H1 (cell line): ENCODE measurements at regions not wholly inside any gene's neighbourhood (a gene's known extent, or its start where the extent isn't known, plus 50 kb on each side); places are given as distances from the start of the nearest gene placed in this dataset.

Source experiments
- CTCF ChIA-PET: fragments of 300-600 bp; sonication (Branson Sonifier 250); formaldehyde crosslinking; loops from one replicate; lab custom pipeline; 2021; ENCODE audit not compliant: partially characterized antibody; lab: Charles Lee
- POLR2A ChIA-PET: fragments of 300-600 bp; sonication (Branson Sonifier 250); formaldehyde crosslinking; loops from one replicate; lab custom pipeline; 2021; ENCODE audit warnings: inconsistent platforms; ENCODE audit not compliant: partially characterized antibody; lab: Charles Lee
- DNase-seq, 2 experiments: peaks; one replicate each; pipeline versions ENCODE4 v3.0.0 to v3.0.0-alpha.2; 2010 to 2022; ENCODE audit warnings: low spot score in 2 of 2, low read depth in 1 of 2, mixed read lengths in 1 of 2
- FAIRE-seq: peaks from 2 replicates; lab custom pipeline; 2011; peaks lifted over from hg19 to GRCh38; lab: Jason Lieb, UNC
- H2AFZ ChIP-seq: 2 replicates; pipeline ENCODE4 v1.8.1; 2012; ENCODE audit warnings: low read length, inconsistent platforms
- H2AK5ac ChIP-seq: 2 replicates; pipeline ENCODE4 v1.6.1; 2013; ENCODE audit warnings: low read depth, low read length
- H2BK120ac ChIP-seq: replicated peaks from 2 replicates; pipeline ENCODE3; 2013; ENCODE audit warnings: low read depth, low read length, inconsistent platforms
- H2BK12ac ChIP-seq: 2 replicates; pipeline ENCODE4 v1.6.1; 2013; ENCODE audit warnings: low read depth, low read length
- H2BK15ac ChIP-seq: 2 replicates; pipeline ENCODE4 v1.6.1; 2013; ENCODE audit warnings: low read length
- H2BK20ac ChIP-seq: 2 replicates; pipeline ENCODE4 v1.6.1; 2013; ENCODE audit warnings: low read length
- H2BK5ac ChIP-seq: 2 replicates; pipeline ENCODE4 v1.6.1; 2013; ENCODE audit warnings: low read depth, low read length
- H3K14ac ChIP-seq: 2 replicates; pipeline ENCODE4 v1.6.1; 2013; ENCODE audit warnings: inconsistent platforms; ENCODE audit not compliant: insufficient read length
- H3K18ac ChIP-seq: 2 replicates; pipeline ENCODE4 v1.6.1; 2013; ENCODE audit warnings: low read length; ENCODE audit errors: extremely low read depth
- H3K23ac ChIP-seq: 2 replicates; pipeline ENCODE4 v1.6.1; 2013; ENCODE audit warnings: inconsistent platforms; ENCODE audit not compliant: insufficient read length
- H3K23me2 ChIP-seq: 2 replicates; pipeline ENCODE4 v1.6.1; 2013; ENCODE audit warnings: low read depth, low read length
- H3K27ac ChIP-seq: 2 replicates; pipeline ENCODE4 v1.6.1; 2011; ENCODE audit warnings: low read depth, low read length, inconsistent platforms
- H3K27me3 ChIP-seq, 4 experiments: replicated peaks in 1 of 4; 1 replicate in 1 of 4; 2 replicates in 3 of 4; pipeline versions ENCODE4 v1.6.1 to v1.8.1; 2011 to 2013; ENCODE audit warnings: low read length in 3 of 4, mild to moderate bottlenecking in 3 of 4, inconsistent platforms in 2 of 4, mixed read lengths in 2 of 4, moderate library complexity in 1 of 4; ENCODE audit not compliant: control insufficient read depth in 3 of 4, insufficient read depth in 3 of 4; ENCODE audit errors: extremely low read depth in 1 of 4
- H3K36me3 ChIP-seq, 4 experiments: 2 replicates each; pipeline versions ENCODE4 v1.6.1 to v1.8.1; 2011 to 2013; ENCODE audit warnings: mild to moderate bottlenecking in 4 of 4, low read length in 3 of 4, moderate library complexity in 2 of 4, control low read depth in 1 of 4, inconsistent platforms in 1 of 4; ENCODE audit not compliant: insufficient read depth in 4 of 4, control insufficient read depth in 2 of 4
- H3K4ac ChIP-seq: replicated peaks from 2 replicates; pipeline ENCODE3; 2013; ENCODE audit warnings: low read length, low read depth, mixed read lengths, inconsistent platforms; ENCODE audit not compliant: insufficient read length
- H3K4me1 ChIP-seq, 4 experiments: replicated peaks in 1 of 4; 1 replicate in 1 of 4; 2 replicates in 3 of 4; pipeline versions ENCODE4 v1.6.1 to v1.8.1; 2011 to 2013; ENCODE audit warnings: low read length in 3 of 4, inconsistent platforms in 2 of 4, mixed read lengths in 1 of 4; ENCODE audit not compliant: insufficient read depth in 4 of 4, control insufficient read depth in 3 of 4
- H3K4me2 ChIP-seq, 2 experiments: 2 replicates each; pipeline versions ENCODE4 v1.6.1 to v1.8.1; 2011 to 2013; ENCODE audit warnings: low read depth in 2 of 2, low read length in 2 of 2, control low read depth in 1 of 2, inconsistent platforms in 1 of 2, mild to moderate bottlenecking in 1 of 2; ENCODE audit not compliant: insufficient read depth in 1 of 2
- H3K4me3 ChIP-seq, 4 experiments: fragments of 200-600, 300-600 bp in 1 of 4; sonication (generic), shearing (Covaris generic), sonication (Bioruptor Twin) in 1 of 4; 2 replicates each; pipeline versions ENCODE4 v1.5.1 to v1.8.1; 2011 to 2016; ENCODE audit warnings: low read length in 4 of 4, low read depth in 3 of 4, control low read depth in 2 of 4, inconsistent platforms in 2 of 4, mild to moderate bottlenecking in 2 of 4, mixed read lengths in 1 of 4, moderate library complexity in 1 of 4; ENCODE audit not compliant: insufficient read depth in 2 of 4; ENCODE audit errors: extremely low read depth in 1 of 4
- H3K56ac ChIP-seq: replicated peaks from 2 replicates; pipeline ENCODE3; 2013; ENCODE audit warnings: low read depth, mild to moderate bottlenecking, mixed read lengths, low read length, inconsistent platforms; ENCODE audit not compliant: insufficient read length
- H3K79me1 ChIP-seq: 2 replicates; pipeline ENCODE4 v1.6.1; 2013; ENCODE audit warnings: low read depth, low read length, control low read depth
- H3K79me2 ChIP-seq, 2 experiments: 2 replicates each; pipeline versions ENCODE4 v1.6.1 to v1.8.1; 2012 to 2013; ENCODE audit warnings: low read length in 2 of 2, mild to moderate bottlenecking in 2 of 2, inconsistent platforms in 1 of 2; ENCODE audit not compliant: insufficient read depth in 2 of 2, control insufficient read depth in 1 of 2
- H3K9ac ChIP-seq, 4 experiments: replicated peaks in 1 of 4; 1 replicate in 1 of 4; 2 replicates in 3 of 4; pipeline versions ENCODE4 v1.6.1 to v1.8.1; 2011 to 2013; ENCODE audit warnings: low read depth in 3 of 4, low read length in 3 of 4, control low read depth in 2 of 4, mild to moderate bottlenecking in 2 of 4, moderate library complexity in 2 of 4, inconsistent platforms in 1 of 4; ENCODE audit errors: extremely low read depth in 1 of 4
- H3K9me3 ChIP-seq, 2 experiments: 2 replicates each; pipeline versions ENCODE4 v1.6.1 to v1.8.1; 2012 to 2013; ENCODE audit warnings: mild to moderate bottlenecking in 2 of 2, moderate library complexity in 2 of 2, control low read depth in 1 of 2, inconsistent platforms in 1 of 2, low read depth in 1 of 2, low read length in 1 of 2, mixed read lengths in 1 of 2; ENCODE audit not compliant: insufficient read depth in 2 of 2
- H4K20me1 ChIP-seq, 2 experiments: replicated peaks in 1 of 2; 2 replicates each; pipeline versions ENCODE3 to v1.8.1; 2011 to 2013; ENCODE audit warnings: inconsistent platforms in 2 of 2, low read length in 2 of 2, mild to moderate bottlenecking in 1 of 2; ENCODE audit not compliant: insufficient read depth in 2 of 2, control insufficient read depth in 1 of 2
- H4K5ac ChIP-seq: 2 replicates; pipeline ENCODE4 v1.6.1; 2013; ENCODE audit warnings: low read length, low read depth, mixed read lengths, inconsistent platforms; ENCODE audit not compliant: insufficient read length
- H4K8ac ChIP-seq: 2 replicates; pipeline ENCODE4 v1.8.0; 2013; ENCODE audit warnings: mild to moderate bottlenecking, moderate library complexity, low read length, inconsistent platforms; ENCODE audit not compliant: insufficient read depth; ENCODE audit errors: extremely low read depth
- H4K91ac ChIP-seq: replicated peaks from 2 replicates; pipeline ENCODE3; 2013; ENCODE audit warnings: low read length, mixed read lengths, inconsistent platforms; ENCODE audit not compliant: insufficient read length
- BACH1 ChIP-seq: IDR thresholded peaks from 2 replicates; pipeline ENCODE4 v1.6.1; 2012; ENCODE audit warnings: low read length, improper control_type of control experiment
- CEBPB ChIP-seq: IDR thresholded peaks from 2 replicates; pipeline ENCODE4 v1.6.1; 2012; ENCODE audit warnings: low read depth, low read length
- GTF2F1 ChIP-seq: IDR thresholded peaks from 2 replicates; pipeline ENCODE4 v1.6.1; 2012; ENCODE audit warnings: low read depth, low read length, improper control_type of control experiment, borderline replicate concordance
- JUND ChIP-seq: IDR thresholded peaks from 2 replicates; pipeline ENCODE4 v1.6.1; 2011; ENCODE audit warnings: mild to moderate bottlenecking, improper control_type of control experiment, low read length
- KDM4A ChIP-seq: IDR thresholded peaks from one replicate; pipeline ENCODE4 v1.7.1; 2012; ENCODE audit warnings: low read depth, mild to moderate bottlenecking, moderate library complexity, low read length, inconsistent platforms; ENCODE audit not compliant: severe bottlenecking
- RBBP5 ChIP-seq: IDR thresholded peaks from 2 replicates; pipeline ENCODE4 v1.7.1; 2012; ENCODE audit warnings: low read depth, mild to moderate bottlenecking, inconsistent platforms, low read length, moderate library complexity, borderline replicate concordance
- WGBS, 2 experiments: shearing (Covaris generic) in 1 of 2; methylation state at CpG; one replicate each; pipeline versions ENCODE4 v1.1.6 to v1.1.7; 2013 to 2015; ENCODE audit warnings: low lambda C conversion rate in 2 of 2, mixed read lengths in 2 of 2, inconsistent platforms in 1 of 2, low coverage in 1 of 2, missing lambda C conversion rate in 1 of 2; ENCODE audit not compliant: insufficient replicate concordance in 2 of 2, insufficient coverage in 1 of 2, insufficient read length in 1 of 2; ENCODE audit errors: extremely low coverage in 1 of 2, missing lambda C conversion rate in 1 of 2; 5-methylcytosine and 5-hydroxymethylcytosine counted together

- no peak overlapping the region for H2BK15ac ChIP-seq
- H3K9me3 ChIP-seq, result no peaks in the 10 kb centered on the region
- H3K23me2 ChIP-seq, result no peaks in the 10 kb centered on the region
- no peaks in the 10 kb centered on the region for H3K4me1 ChIP-seq
- FAIRE-seq, result no peak
- H4K91ac ChIP-seq, result no peak overlapping the region
- CTCF ChIA-PET, result interaction anchor here (1.3 kb wide), 1 partner anchor 12 kb away, joined by 3 read pairs; no protein-coding TSS in a partner anchor
- H2BK12ac ChIP-seq, result no peak overlapping the region
- H3K14ac ChIP-seq, result no peak overlapping the region
- no peak overlapping the region for H2BK20ac ChIP-seq
- H3K4me2 ChIP-seq, result no peak overlapping the region
- no peak overlapping the region for H2BK120ac ChIP-seq
- no peak overlapping the region for H3K23ac ChIP-seq
- H3K9ac ChIP-seq, result no peak overlapping the region
- H3K27me3 ChIP-seq, result no peaks in the 10 kb centered on the region
- H3K4me3 ChIP-seq, result no peak overlapping the region
- H3K4ac ChIP-seq, result no peak overlapping the region
- H2AFZ ChIP-seq, result no peak overlapping the region
- no peak overlapping the region for H3K27ac ChIP-seq
- 88% methylated on average over 4 of the region's 4 CpGs; no CpG with 5 or more reads in 1 of the 2 experiments for WGBS, 2 experiments
- H3K56ac ChIP-seq, result no peak overlapping the region
- no peak overlapping the region for H3K18ac ChIP-seq
- H4K20me1 ChIP-seq, result no peaks in the 10 kb centered on the region
- TF ChIP-seq KDM4A, result no peak
- no peak for TF ChIP-seq GTF2F1
- no peak for TF ChIP-seq JUND
- no peak for TF ChIP-seq CEBPB
- TF ChIP-seq BACH1, result no peak
- no peak for TF ChIP-seq RBBP5
- TF ChIP-seq, all 59 proteins: peak for 0
- POLR2A ChIA-PET, result interaction anchor here (1.0 kb wide), 1 partner anchor 23 kb away, joined by 3 read pairs; no protein-coding TSS in a partner anchor
- no peak overlapping the region for H2AK5ac ChIP-seq
- H4K5ac ChIP-seq, result no peak overlapping the region
- H4K8ac ChIP-seq, result no peak overlapping the region
- no peak for DNase-seq
- H3K36me3 ChIP-seq, result no peaks in the 10 kb centered on the region
- H3K79me1 ChIP-seq, result no peaks in the 10 kb centered on the region
- H2BK5ac ChIP-seq, result no peak overlapping the region
- no peaks in the 10 kb centered on the region for H3K79me2 ChIP-seq
These were observed 677.4 kb upstream of the HS6ST1 start for GRCh38 chr2:128996078-128996477.
